Esophagus squamous epithelium (tissue), 4 donors: ENCODE measurements at regions not wholly inside any gene's neighbourhood (a gene's known extent, or its start where the extent isn't known, plus 50 kb on each side); places are given as distances from the start of the nearest gene placed in this dataset.

ENCODE experiments used
- CTCF ChIP-seq, 6 experiments: fragments of 450-650 bp in 4 of 6; fragments of 200-600 bp in 2 of 6; sonication (generic) in 2 of 6; IDR thresholded peaks; one replicate each; pipeline ENCODE4 v1.5.1; 2016 to 2019; ENCODE audit warnings: antibody characterized with exemption in 6 of 6, mild to moderate bottlenecking in 4 of 6, moderate library complexity in 4 of 6
- POLR2A ChIP-seq, 4 donors: fragments of 450-650 bp; IDR thresholded peaks; one replicate each; pipeline ENCODE4 v1.6.1; 2017; ENCODE audit warnings: antibody characterized with exemption in 4 of 4, mild to moderate bottlenecking in 4 of 4, moderate library complexity in 3 of 4

DNA sequence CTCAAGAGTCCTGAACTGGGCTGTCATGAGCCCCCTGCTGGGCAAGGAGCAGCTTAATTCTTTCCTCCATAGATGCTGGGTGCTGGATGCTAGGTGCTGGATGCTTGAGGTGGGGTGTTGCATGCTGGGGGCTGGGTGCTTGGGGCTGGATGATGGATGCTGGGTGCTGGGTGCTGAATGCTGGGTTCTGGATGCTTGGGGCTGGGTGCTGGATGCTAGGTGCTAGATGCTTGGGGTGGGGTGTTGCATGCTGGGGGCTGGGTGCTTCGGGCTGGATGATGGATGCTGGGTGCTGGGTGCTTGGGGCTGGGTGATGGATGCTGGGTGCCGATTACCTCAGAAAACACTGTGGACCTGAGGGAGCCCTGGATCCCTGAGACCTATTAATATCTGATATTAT, 837.7 kb downstream of the GALR1 start:
- TF ChIP-seq CTCF (IDR thresholded peaks at IDR 0.05) (no peak), POLR2A (IDR thresholded peaks at IDR 0.05) (no peak)
